HCT116 (cell line): ENCODE measurements at regions not wholly inside any gene's neighbourhood (a gene's known extent, or its start where the extent isn't known, plus 50 kb on each side); places are given as distances from the start of the nearest gene placed in this dataset.

ENCODE experiments used
- ATAC-seq: fragments of 200-7000 bp; cut with Tn5 transposase; 2 replicates; pipeline ENCODE4 v1.9.1; 2020; ENCODE audit warnings: mild to moderate bottlenecking, moderate library complexity
- BruUV-seq: library from RNA; stranded (reverse); fragments of 400-500 nt; replicated peaks from 2 replicates; lab custom pipeline; 2021; lab: Mats Ljungman, UMichigan
- CTCF ChIA-PET: fragments of 300-600 bp; sonication (Branson Sonifier 250); formaldehyde crosslinking; loops from one replicate; lab custom pipeline; 2021; ENCODE audit warnings: antibody characterized with exemption; lab: Charles Lee
- POLR2A ChIA-PET: fragments of 300-600, 350-600 bp; sonication (Branson Sonifier 250); formaldehyde crosslinking; loops from one replicate; lab custom pipeline; 2021; ENCODE audit warnings: antibody characterized with exemption; lab: Charles Lee
- RAD21 ChIA-PET, 2 experiments: fragments of 300-600 bp; sonication (Branson Sonifier 250); formaldehyde crosslinking; loops; one replicate each; lab custom pipeline; 2023; ENCODE audit warnings: low total read pairs in 2 of 2; ENCODE audit not compliant: uncharacterized antibody in 2 of 2, unreplicated experiment in 2 of 2, low non-redundant PET in 1 of 2; lab: Charles Lee
- DNase-seq: peaks from one replicate; pipeline ENCODE4 v3.0.0-alpha.2; 2010; ENCODE audit warnings: low read depth, low spot score
- H2AFZ ChIP-seq: fragments of 200-600 bp; shearing (Covaris generic), sonication (generic); 2 replicates; pipeline ENCODE4 v1.6.1; 2017; ENCODE audit warnings: low read depth, mixed run types, mixed read lengths, antibody characterized with exemption, low read length; ENCODE audit not compliant: poor library complexity, severe bottlenecking
- H3K27ac ChIP-seq: 2 replicates; pipeline ENCODE4 v1.5.1; 2012; ENCODE audit warnings: low read depth, low read length
- H3K27me3 ChIP-seq: fragments of 200-600 bp; sonication (generic); 2 replicates; pipeline ENCODE4 v1.6.1; 2016; ENCODE audit warnings: mixed run types, low read length, mixed read lengths; ENCODE audit not compliant: insufficient read depth
- H3K36me3 ChIP-seq, 2 experiments: fragments of 200-500 bp in 1 of 2; fragments of 200-600 bp in 1 of 2; sonication (Bioruptor generic) in 1 of 2; sonication (generic) in 1 of 2; 2 replicates each; pipeline versions ENCODE4 v1.5.1 to v1.6.1; 2014 to 2016; ENCODE audit warnings: low read length in 2 of 2, inconsistent platforms in 1 of 2, mixed read lengths in 1 of 2, mixed run types in 1 of 2; ENCODE audit not compliant: insufficient read depth in 2 of 2, control insufficient read depth in 1 of 2
- H3K4me1 ChIP-seq, 2 experiments: fragments of 200-600 bp in 1 of 2; sonication (generic) in 1 of 2; 2 replicates each; pipeline versions ENCODE4 v1.5.1 to v1.6.1; 2012 to 2017; ENCODE audit warnings: low read length in 2 of 2, inconsistent platforms in 1 of 2, mild to moderate bottlenecking in 1 of 2, mixed read lengths in 1 of 2, mixed run types in 1 of 2, moderate library complexity in 1 of 2; ENCODE audit not compliant: insufficient read depth in 2 of 2, control insufficient read depth in 1 of 2
- H3K4me2 ChIP-seq: fragments of 200-600 bp; sonication (generic); 2 replicates; pipeline ENCODE4 v1.6.1; 2017; ENCODE audit warnings: mixed run types, low read length, mixed read lengths
- H3K4me3 ChIP-seq, 2 experiments: fragments of 200-600 bp in 1 of 2; sonication (generic) in 1 of 2; replicated peaks in 1 of 2; 2 replicates each; pipeline ENCODE4 v1.5.1; 2011 to 2016; ENCODE audit warnings: low read length in 2 of 2, control low read depth in 1 of 2, low read depth in 1 of 2, mild to moderate bottlenecking in 1 of 2, mixed read lengths in 1 of 2, mixed run types in 1 of 2
- H3K79me2 ChIP-seq: fragments of 200-600 bp; sonication (generic); 2 replicates; pipeline ENCODE4 v1.6.1; 2017; ENCODE audit warnings: mild to moderate bottlenecking, mixed run types, low read length, moderate library complexity, mixed read lengths; ENCODE audit not compliant: insufficient read depth
- H3K9ac ChIP-seq: fragments of 200-600 bp; sonication (generic); 2 replicates; pipeline ENCODE4 v1.6.1; 2016; ENCODE audit warnings: low read length, mixed read lengths
- H3K9me2 ChIP-seq: fragments of 200-600 bp; sonication (generic), shearing (Covaris generic); 2 replicates; pipeline ENCODE4 v1.6.1; 2017; ENCODE audit warnings: mixed run types, mild to moderate bottlenecking, moderate library complexity; ENCODE audit not compliant: insufficient read depth
- H3K9me3 ChIP-seq, 2 experiments: fragments of 200-500 bp in 1 of 2; fragments of 200-600 bp in 1 of 2; sonication (Bioruptor generic) in 1 of 2; sonication (generic) in 1 of 2; 2 replicates each; pipeline ENCODE4 v1.6.1; 2014 to 2017; ENCODE audit warnings: low read length in 2 of 2, mixed read lengths in 2 of 2, inconsistent platforms in 1 of 2, low read depth in 1 of 2, mild to moderate bottlenecking in 1 of 2, mixed run types in 1 of 2, moderate library complexity in 1 of 2; ENCODE audit not compliant: control insufficient read depth in 1 of 2, insufficient read depth in 1 of 2
- H4K20me1 ChIP-seq: fragments of 200-600 bp; sonication (generic), shearing (Covaris generic); 2 replicates; pipeline ENCODE4 v1.6.1; 2017; ENCODE audit warnings: mixed run types, mild to moderate bottlenecking, moderate library complexity; ENCODE audit not compliant: insufficient read depth
- CEBPB ChIP-seq: IDR thresholded peaks from 2 replicates; pipeline ENCODE4 v1.6.1; 2012; ENCODE audit warnings: low read depth
- EGR1 ChIP-seq: IDR thresholded peaks from 2 replicates; pipeline ENCODE4 v1.6.1; 2012; ENCODE audit warnings: low read depth
- ELF1 ChIP-seq: IDR thresholded peaks from 2 replicates; pipeline ENCODE4 v1.6.1; 2012; ENCODE audit warnings: low read depth, borderline replicate concordance
- EZH2phosphoT487 ChIP-seq: fragments of 200-600 bp; IDR thresholded peaks from 2 replicates; pipeline ENCODE4 v1.6.1; 2018; ENCODE audit warnings: antibody characterized with exemption, borderline replicate concordance
- JUND ChIP-seq: IDR thresholded peaks from 2 replicates; pipeline ENCODE4 v1.6.1; 2012
- POLR2A ChIP-seq: IDR thresholded peaks from 2 replicates; pipeline ENCODE4 v1.7.0; 2011; ENCODE audit warnings: borderline replicate concordance; ENCODE audit not compliant: insufficient read depth, insufficient read length; ENCODE audit errors: extremely low read depth
- POLR2AphosphoS5 ChIP-seq: IDR thresholded peaks from 2 replicates; pipeline ENCODE4 v1.6.1; 2011; ENCODE audit warnings: mild to moderate bottlenecking, low read depth, low read length, moderate library complexity
- SIN3A ChIP-seq: IDR thresholded peaks from 2 replicates; pipeline ENCODE4 v1.6.1; 2012; ENCODE audit warnings: low read depth
- SRF ChIP-seq: IDR thresholded peaks from 2 replicates; pipeline ENCODE4 v1.6.1; 2012; ENCODE audit warnings: low read depth
- TCF7L2 ChIP-seq: IDR thresholded peaks from 2 replicates; pipeline ENCODE4 v1.7.0; 2011; ENCODE audit warnings: borderline replicate concordance, inconsistent platforms; ENCODE audit not compliant: insufficient read depth, insufficient read length; ENCODE audit errors: extremely low read depth
- YY1 ChIP-seq: IDR thresholded peaks from 2 replicates; pipeline ENCODE4 v1.6.1; 2011; ENCODE audit warnings: low read length, low read depth, moderate library complexity, mild to moderate bottlenecking; ENCODE audit not compliant: insufficient replicate concordance; ENCODE audit errors: extremely low read depth
- ZNF274 ChIP-seq: fragments of 200-500 bp; sonication (Bioruptor generic); IDR thresholded peaks from 2 replicates; pipeline ENCODE4 v1.6.1; 2014; ENCODE audit warnings: mild to moderate bottlenecking, low read depth, low read length, inconsistent platforms
- intact Hi-C: fragments of 100-400 bp; cut with micrococcal nuclease; formaldehyde crosslinking; loops from 2 replicates; pipeline ENCODE4 v1.10.0; 2022
- TF ChIP-seq, protein P1 (sequence below): IDR thresholded peaks from 2 replicates; pipeline ENCODE4 v1.6.1; 2012; ENCODE audit warnings: low read depth

DNA sequence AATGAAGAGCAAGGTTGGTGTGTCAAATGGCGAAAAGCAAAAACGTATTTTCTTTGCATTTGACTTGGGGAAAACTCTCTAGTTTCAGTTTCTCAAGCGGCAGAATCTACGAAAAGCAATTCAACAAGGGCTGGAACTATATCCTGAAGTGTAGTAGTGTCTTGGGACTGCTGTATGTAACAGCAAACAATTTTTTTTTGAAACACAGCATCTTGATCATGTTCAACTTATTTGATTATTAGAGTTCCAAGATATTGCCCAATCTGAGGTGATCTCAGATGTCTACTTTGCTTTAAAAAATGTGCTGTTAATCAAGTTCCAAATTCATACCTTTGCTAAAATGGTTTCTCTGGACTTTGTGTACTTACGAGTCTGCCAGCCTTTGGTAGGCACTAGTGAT lies 120.6 kb downstream of the ZWINT start:
- Histone ChIP-seq H3K36me3 (no peaks in the 10 kb centered on the region), H3K79me2 (no peaks in the 10 kb centered on the region), H4K20me1 (no peaks in the 10 kb centered on the region), H2AFZ (no peak overlapping the region), H3K9me2 (no peaks in the 10 kb centered on the region), H3K4me3 (no peak overlapping the region), H3K9ac (no peak overlapping the region), H3K9me3 (peaks cover 0 to 8% of the 10 kb centered on the region in 2 experiments; a peak in 3 of 4 replicates), H3K4me1 (no peaks in the 10 kb centered on the region), H3K27ac (no peak overlapping the region), H3K27me3 (no peaks in the 10 kb centered on the region), H3K4me2 (no peak overlapping the region)
- DNase-seq (no peak), ATAC-seq (no peak)
- ChIA-PET CTCF (no interaction called here), RAD21 (no interaction called here), POLR2A (no interaction called here)
- no TSS peak for BruUV-seq
- TF ChIP-seq CEBPB (no peak), SRF (no peak), ZNF274 (no peak), POLR2AphosphoS5 (no peak), POLR2A (no peak), SIN3A (no peak)
- intact Hi-C loops = no loop called here

DNA sequence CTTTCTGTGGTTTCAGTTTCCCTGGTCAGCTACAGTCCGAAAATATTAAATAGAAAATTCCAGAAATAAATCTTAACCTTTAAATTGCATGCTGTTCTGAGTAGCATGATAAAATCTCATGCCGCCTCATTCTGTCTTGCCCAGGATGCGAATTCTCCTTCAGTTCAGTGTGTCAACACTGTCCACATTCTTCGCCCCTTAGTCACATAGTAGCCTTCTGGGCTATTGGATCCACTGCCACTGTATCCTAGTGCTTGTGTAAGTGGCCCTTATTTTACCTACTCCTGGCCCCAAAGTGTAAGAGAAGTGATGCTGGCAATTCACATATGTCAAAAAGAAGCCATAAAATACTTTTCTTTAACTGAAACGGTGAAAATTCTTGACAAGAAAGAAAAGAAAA lies 129.6 kb downstream of the ZWINT start:
- RAD21 ChIA-PET = no interaction called here
- Histone ChIP-seq H3K27ac (no peak overlapping the region), H2AFZ (no peak overlapping the region), H3K9ac (no peak overlapping the region), H3K4me1 (no peaks in the 10 kb centered on the region), H3K9me2 (no peaks in the 10 kb centered on the region), H3K4me3 (no peak overlapping the region), H3K9me3 (peaks cover 9 to 13% of the 10 kb centered on the region in 2 experiments; a peak in 3 of 4 replicates), H3K36me3 (no peaks in the 10 kb centered on the region), H3K4me2 (no peak overlapping the region), H3K79me2 (no peaks in the 10 kb centered on the region), H3K27me3 (no peaks in the 10 kb centered on the region), H4K20me1 (no peaks in the 10 kb centered on the region)
- no peak for DNase-seq
- intact Hi-C loops = no loop called here
- no peak for ATAC-seq
- POLR2A ChIA-PET = no interaction called here
- CTCF ChIA-PET = no interaction called here
- no TSS peak for BruUV-seq
- TF ChIP-seq, protein P1, sequence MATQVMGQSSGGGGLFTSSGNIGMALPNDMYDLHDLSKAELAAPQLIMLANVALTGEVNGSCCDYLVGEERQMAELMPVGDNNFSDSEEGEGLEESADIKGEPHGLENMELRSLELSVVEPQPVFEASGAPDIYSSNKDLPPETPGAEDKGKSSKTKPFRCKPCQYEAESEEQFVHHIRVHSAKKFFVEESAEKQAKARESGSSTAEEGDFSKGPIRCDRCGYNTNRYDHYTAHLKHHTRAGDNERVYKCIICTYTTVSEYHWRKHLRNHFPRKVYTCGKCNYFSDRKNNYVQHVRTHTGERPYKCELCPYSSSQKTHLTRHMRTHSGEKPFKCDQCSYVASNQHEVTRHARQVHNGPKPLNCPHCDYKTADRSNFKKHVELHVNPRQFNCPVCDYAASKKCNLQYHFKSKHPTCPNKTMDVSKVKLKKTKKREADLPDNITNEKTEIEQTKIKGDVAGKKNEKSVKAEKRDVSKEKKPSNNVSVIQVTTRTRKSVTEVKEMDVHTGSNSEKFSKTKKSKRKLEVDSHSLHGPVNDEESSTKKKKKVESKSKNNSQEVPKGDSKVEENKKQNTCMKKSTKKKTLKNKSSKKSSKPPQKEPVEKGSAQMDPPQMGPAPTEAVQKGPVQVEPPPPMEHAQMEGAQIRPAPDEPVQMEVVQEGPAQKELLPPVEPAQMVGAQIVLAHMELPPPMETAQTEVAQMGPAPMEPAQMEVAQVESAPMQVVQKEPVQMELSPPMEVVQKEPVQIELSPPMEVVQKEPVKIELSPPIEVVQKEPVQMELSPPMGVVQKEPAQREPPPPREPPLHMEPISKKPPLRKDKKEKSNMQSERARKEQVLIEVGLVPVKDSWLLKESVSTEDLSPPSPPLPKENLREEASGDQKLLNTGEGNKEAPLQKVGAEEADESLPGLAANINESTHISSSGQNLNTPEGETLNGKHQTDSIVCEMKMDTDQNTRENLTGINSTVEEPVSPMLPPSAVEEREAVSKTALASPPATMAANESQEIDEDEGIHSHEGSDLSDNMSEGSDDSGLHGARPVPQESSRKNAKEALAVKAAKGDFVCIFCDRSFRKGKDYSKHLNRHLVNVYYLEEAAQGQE = no peak
- TF ChIP-seq EGR1 (no peak), YY1 (no peak), SIN3A (no peak), TCF7L2 (no peak), POLR2A (no peak), SRF (no peak), JUND (no peak), ELF1 (no peak), EZH2phosphoT487 (no peak)
